ENCODE measurements at regions not wholly inside any gene's neighbourhood (a gene's known extent, or its start where the extent isn't known, plus 50 kb on each side); places are given as distances from the start of the nearest gene placed in this dataset.
"Not testable (repeated sequence)": the region's sequence is repeated elsewhere in the genome, so short reads cannot be mapped to it uniquely, and the experiment has no call there.

DNA sequence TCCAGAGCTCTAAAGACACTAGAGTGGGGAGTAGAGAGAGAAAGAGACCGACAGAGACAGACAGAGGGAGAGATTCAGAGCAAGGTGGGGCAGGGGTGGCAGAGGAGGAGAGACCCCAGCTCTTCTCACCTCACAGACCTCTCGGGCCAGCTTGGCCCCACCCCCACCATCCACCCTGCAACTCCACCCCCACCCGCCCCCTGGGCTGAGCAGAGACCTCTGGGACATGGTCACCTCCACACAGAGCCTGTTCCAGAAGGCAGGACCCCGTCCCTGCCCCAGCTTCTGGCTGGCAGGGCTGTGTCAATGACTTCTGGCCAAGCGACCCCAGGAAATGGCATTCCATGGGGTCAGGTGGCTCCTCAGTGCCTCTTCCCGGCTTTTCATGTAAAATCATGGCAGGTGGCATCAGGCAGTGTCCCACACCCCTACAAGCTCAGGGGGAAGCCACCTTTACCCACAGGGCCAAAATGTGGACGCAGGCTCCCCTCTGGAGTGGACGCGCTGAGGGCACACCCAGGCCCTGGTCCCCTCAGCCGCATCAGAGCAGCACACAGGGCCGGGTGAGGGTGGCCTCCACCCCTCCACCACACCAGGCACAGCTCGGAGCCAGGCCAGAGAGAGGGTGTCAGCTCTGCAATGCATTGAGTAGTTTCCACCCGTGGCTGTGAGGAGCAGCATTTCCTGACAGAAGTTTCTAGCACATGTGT, 131.2 kb upstream of the LPCAT1 start:
- no peak for DNase-seq (ENCODE audit: low read depth in 2 of 2)

DNA sequence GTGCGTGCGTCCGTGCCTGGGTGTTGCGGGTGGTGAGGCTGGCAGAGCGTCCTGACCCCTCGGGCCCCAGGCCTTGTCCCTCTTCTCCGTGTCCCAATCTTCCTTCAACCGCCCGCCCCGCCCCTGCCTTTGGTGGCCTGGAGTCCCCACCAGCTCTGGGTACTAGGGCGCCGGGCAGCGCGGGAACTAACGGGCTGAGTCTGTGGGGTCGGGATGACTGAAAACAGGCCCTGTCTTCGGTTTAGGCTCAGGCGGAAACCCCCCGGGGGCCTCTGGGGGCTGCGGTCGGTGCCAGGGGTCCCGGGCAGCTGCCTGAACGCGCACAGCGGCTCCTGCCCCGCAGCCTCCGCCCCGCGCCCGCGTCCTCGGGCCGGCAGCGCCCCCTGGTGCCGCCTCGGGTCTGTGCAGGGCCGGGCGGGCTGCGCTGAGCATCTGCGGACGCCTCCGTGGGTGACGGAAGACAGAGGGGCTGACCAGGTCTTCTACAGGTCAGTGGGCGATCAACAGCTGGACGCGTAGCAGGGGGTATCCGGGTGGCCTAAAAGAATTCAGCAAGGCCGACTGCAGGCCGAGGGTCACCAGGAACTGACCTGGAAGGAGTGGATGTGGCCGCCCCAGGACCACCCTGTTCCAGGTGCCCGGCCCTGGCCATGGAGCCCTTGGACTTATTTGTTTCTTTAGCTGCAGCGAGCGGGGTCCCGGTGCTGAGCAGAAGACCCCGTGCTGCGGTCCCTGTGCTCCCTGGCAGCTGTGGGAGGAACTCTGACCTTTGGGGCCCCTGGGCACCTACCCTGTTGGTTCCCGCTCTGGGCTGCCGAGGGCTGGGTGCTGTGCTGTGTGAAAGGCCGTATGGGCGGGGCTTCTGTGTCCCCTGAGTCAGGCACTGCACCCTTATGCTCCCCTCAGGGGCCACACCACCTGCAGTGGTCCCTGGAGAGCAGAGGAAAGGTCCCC, 130.2 kb upstream of the LPCAT1 start:
- DNase-seq (ENCODE audit: low read depth in 2 of 2): not testable (repeated sequence)

GRCh38 chr5:1652873-1653697, 129.3 kb upstream of the LPCAT1 start:
- no peak for DNase-seq (ENCODE audit: low read depth in 2 of 2)

DNA sequence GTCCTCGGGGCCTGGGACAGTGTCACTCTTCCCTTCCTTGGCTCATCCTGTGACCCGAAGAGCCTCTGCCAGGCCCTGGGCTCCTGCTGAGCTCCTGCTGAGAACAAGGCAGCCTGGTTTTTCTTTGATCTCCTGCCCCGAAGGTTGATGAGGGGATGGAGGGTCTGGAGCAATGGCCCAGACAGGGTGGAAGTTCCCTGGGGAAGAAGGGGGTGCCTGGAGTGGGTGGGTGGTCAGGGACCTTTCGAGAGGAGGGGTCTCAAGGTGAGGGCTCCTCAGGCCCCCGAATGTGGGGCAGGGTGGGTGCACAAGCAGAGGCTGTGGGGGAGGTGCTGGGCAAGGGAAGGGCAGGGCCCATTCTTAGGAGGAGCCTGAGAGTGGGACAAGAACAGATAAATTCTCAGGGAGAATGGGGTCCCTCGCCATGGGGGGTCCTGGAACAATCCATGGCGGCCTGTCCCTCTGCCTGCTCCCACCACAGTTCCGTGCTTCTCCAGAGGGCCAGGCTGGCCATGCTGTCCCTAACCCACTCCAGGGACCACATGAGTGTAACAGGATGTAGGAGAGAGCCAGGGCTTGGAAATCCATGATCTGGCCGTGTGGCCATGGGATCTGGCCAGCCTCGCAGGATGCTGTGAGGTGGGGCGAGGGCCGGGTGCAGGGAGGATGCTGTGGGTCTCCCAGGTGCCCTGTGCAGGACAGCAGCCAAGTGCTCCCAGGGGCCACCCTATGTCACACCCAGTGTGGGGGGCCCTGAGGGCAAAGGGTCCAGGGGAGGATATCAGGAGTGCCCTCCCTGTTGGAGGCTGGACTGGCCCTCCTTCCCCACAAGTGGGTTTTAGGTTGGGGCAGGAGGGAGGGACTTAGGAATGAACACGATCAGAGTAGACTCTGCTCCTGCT, 128.5 kb upstream of the LPCAT1 start:
- no peak for DNase-seq (ENCODE audit: low read depth in 2 of 2)

- DNase-seq (ENCODE audit: low read depth in 2 of 2): no peak
Measured at GRCh38 chr5:1651250-1651649, 127.5 kb upstream of the LPCAT1 start.

DNA sequence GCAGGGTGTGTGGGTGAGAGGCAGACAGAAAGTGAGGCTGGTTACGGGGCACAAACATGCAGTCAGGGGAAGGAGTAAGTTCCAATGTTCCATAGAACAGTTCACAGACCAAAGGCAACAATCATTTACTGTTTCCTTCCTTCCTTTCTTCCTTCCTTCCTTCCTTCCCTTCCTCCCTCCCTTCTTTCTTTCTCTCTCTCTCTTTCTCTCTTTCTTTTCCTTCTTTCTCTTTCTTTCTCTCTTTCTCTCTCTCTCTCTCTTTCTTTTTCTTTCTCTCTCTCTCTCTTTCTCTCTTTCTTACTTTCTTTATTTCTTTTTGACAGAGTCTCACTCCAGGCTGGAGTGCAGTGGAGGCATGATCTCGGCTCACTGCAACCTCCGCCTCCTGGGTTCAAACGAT, 125.8 kb upstream of the LPCAT1 start:
- no peak for DNase-seq (ENCODE audit: low read depth in 2 of 2)

GRCh38 chr5:1648806-1649205, 125.0 kb upstream of the LPCAT1 start:
- DNase-seq (ENCODE audit: low read depth in 2 of 2): no peak

DNA sequence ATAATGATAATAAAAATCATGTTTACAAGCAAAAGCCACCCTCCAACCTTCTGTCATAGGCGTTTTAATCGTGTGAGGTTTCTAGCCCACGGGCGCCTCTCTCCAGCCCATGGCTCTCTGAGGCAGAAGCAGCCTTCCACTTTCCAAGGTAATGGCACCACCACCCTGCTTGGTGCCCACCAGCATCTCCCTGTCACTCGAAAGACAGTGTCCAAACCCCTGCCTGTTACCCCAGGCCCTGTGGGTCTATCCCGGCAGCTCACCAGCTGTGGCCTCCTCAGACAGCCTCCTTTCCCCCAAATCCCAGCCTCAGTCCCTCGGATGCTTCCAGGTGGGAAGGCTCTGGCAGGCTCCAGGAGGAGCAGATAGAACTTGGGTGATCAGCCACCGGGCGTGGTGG, 123.8 kb upstream of the LPCAT1 start:
- no peak for DNase-seq (ENCODE audit: low read depth in 2 of 2)

- DNase-seq (ENCODE audit: low read depth in 2 of 2): peak; percentile 60 to 86
Measured at GRCh38 chr5:1644810-1645571, 121.2 kb upstream of the LPCAT1 start.

DNA sequence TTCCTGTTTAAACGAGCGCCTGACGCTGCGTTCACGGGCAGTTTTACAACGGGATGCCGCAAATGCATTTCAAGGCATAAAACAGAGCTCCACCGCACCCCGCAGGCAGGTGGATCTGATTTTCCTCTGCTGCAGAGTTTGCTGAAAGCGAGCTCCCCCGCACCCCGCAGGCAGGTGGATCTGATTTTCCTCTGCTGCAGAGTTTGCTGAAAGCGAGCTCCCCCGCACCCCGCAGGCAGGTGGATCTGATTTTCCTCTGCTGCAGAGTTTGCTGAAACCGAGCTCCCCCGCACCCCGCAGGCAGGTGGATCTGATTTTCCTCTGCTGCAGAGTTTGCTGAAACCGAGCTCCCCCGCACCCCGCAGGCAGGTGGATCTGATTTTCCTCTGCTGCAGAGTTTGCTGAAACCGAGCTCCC, 120.6 kb upstream of the LPCAT1 start:
- DNase-seq (ENCODE audit: low read depth in 2 of 2): not testable (repeated sequence)

GRCh38 chr5:1643651-1644392, 120.1 kb upstream of the LPCAT1 start:
- DNase-seq (ENCODE audit: low read depth in 2 of 2): no peak

DNA sequence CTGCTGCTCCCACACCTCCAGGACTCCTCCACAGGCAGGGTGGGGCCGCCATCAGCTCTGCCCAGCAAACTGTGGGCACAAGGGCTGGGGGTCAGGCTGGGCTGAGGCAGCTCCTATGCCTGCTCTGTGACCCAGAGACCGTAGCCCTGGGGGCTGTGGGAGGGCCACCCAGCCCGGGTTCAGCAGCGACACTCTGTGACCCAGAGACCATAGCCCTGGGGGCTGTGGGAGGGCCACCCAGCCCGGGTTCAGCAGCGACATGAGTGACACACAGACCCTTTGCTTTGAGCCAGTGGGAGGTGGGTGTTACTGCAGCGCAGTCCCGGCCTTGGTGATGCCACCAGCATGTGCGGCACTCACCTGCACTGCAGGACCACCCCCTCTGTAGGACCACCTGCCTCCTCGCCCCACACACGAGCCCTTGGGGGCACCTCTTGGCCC, 118.9 kb upstream of the LPCAT1 start:
- no peak for DNase-seq (ENCODE audit: low read depth in 2 of 2)

DNA sequence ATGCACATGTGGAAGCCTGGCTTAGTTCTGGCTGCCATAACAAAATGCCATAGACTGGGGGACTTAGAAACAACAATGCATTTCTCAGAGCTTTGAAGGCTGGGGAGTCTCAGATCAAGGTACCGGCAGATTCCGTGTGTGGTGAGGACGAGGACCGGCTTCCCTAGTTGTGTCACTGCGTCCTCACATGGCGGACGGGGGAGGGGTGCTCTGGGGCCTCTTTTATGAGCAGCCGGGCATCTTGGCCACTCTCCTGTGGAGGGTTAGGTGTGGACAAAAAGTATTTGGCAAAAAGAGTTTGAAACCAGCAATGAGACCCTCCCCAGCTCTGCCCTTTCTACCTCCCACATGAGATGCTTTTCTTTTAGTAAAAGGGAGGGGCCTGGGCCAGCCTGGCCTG, 118.5 kb upstream of the LPCAT1 start:
- no peak for DNase-seq (ENCODE audit: low read depth in 2 of 2)

GRCh38 chr5:1641560-1642166, 117.9 kb upstream of the LPCAT1 start:
- peak; percentile 53 to 87 for DNase-seq (ENCODE audit: low read depth in 2 of 2)

DNA sequence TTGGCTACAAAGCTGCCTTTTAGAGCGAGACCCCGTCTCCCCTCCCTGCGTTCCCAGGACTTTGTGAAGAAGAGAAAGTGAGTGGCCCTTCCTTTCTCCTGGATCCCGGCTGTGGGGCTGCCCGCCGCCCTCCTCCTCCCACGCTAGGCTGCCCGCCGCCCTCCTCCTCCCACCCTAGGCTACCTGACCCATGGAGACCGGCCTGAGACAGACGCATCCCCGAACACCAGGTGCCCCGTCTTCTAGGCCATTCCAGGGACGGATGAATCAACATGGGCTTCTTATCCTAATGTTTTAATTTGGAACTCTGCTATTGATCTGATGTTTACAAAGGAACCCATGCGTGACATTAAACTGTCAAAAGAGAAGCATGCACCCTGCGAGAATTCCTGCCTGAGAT, 117.3 kb upstream of the LPCAT1 start:
- DNase-seq (ENCODE audit: low read depth in 2 of 2): no peak

GRCh38 chr5:1640421-1640881, 116.7 kb upstream of the LPCAT1 start:
- DNase-seq (ENCODE audit: low read depth in 2 of 2): no peak

DNA sequence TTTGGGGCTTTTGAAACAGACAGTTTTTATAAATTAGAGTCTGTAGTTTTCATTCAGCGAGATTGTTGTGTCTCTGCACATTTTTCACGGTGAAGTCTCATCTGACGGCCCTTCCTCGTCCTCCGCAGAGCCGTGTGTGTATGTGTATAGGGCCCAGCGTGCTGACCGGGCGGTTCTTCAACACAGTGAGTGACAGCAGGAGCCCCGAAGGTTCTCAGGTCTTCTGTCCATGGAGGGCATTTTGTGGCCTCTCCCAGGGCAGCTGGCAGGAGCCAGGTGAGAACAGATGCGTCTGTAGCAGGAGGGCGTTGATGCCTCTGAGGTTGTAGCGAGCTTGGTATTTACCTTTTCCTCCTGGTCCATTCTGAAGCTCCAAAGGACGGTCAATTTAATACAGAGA, 116.0 kb upstream of the LPCAT1 start:
- no peak for DNase-seq (ENCODE audit: low read depth in 2 of 2)

GRCh38 chr5:1638658-1639400, 115.1 kb upstream of the LPCAT1 start:
- no peak for DNase-seq (ENCODE audit: low read depth in 2 of 2)
